SJSA1 (cell line): ENCODE measurements at regions not wholly inside any gene's neighbourhood (a gene's known extent, or its start where the extent isn't known, plus 50 kb on each side); places are given as distances from the start of the nearest gene placed in this dataset.

Experiments
- DNase-seq, 2 experiments: peaks; one replicate each; pipeline ENCODE4 v3.0.0-alpha.2; 2015 to 2020; ENCODE audit warnings: low spot score in 2 of 2, low read depth in 1 of 2
- H3K27ac ChIP-seq: fragments of 250-450 bp; sonication (Bioruptor Pico); 2 replicates; pipeline ENCODE4 v1.5.1; 2020; ENCODE audit warnings: mild to moderate bottlenecking, moderate library complexity
- H3K27me3 ChIP-seq: fragments of 250-450 bp; sonication (Bioruptor Pico); replicated peaks from 2 replicates; pipeline ENCODE4 v1.5.1; 2020; ENCODE audit warnings: mild to moderate bottlenecking, moderate library complexity
- H3K36me3 ChIP-seq: fragments of 250-450 bp; sonication (Bioruptor Pico); 2 replicates; pipeline ENCODE4 v1.5.1; 2020; ENCODE audit warnings: mild to moderate bottlenecking
- H3K4me1 ChIP-seq: fragments of 250-450 bp; sonication (Bioruptor Pico); replicated peaks from 2 replicates; pipeline ENCODE4 v1.6.1; 2021; ENCODE audit warnings: mild to moderate bottlenecking
- H3K4me3 ChIP-seq: fragments of 250-450 bp; sonication (Bioruptor Pico); 2 replicates; pipeline ENCODE4 v1.5.1; 2020; ENCODE audit warnings: mild to moderate bottlenecking
- H3K9me3 ChIP-seq: fragments of 250-450 bp; sonication (Bioruptor Pico); replicated peaks from 2 replicates; pipeline ENCODE4 v1.5.1; 2020; ENCODE audit warnings: mild to moderate bottlenecking

DNA sequence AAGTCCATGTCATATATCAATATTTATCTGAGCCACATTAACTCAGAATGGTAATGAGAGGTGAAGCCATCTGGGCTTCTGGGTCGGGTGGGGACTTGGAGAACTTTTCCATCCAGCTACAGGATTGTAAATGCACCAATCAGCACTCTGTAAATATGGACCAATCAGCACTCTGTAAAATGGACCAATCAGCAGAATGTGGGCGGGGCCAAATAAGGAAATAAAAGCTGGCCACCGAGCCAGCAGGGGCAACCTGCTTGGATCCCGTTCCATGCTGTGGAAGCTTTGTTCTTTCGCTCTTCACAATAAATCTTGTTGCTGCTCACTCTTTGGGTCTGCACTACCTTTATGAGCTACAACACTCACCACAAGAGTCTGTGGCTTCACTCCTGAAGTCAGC, 253.4 kb downstream of the JRKL start:
- Histone ChIP-seq H3K27ac (no peak overlapping the region), H3K4me1 (no peaks in the 10 kb centered on the region), H3K9me3 (no peaks in the 10 kb centered on the region), H3K27me3 (no peaks in the 10 kb centered on the region), H3K4me3 (no peak overlapping the region), H3K36me3 (no peaks in the 10 kb centered on the region)
- DNase-seq, result no peak

DNA sequence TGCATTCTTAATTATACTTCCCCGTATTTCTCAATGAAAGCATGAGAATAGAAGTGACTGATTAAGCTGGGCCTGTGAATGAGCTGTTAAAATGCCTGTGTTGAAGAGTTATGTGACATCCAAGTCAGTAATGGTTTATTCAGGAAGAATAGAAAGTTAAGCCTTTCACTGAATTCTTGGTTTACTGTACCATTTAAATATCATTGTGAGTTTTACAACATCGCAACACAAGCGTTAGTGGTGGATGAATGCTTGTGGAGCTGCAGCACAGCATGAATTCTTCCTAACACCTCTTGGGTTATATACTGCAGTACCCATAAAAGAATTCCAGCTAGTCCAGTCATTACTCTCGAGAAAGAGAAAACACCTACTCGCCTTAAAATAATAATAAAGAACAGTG, 257.8 kb downstream of the JRKL start:
- no peak overlapping the region for H3K27ac ChIP-seq
- H3K36me3 ChIP-seq, result no peaks in the 10 kb centered on the region

GRCh38 chr11:96648991-96649390, 259.2 kb downstream of the JRKL start:
- no peaks in the 10 kb centered on the region for H3K27me3 ChIP-seq
- H3K27ac ChIP-seq, result no peak overlapping the region
- H3K36me3 ChIP-seq, result no peaks in the 10 kb centered on the region
- H3K4me3 ChIP-seq, result no peak overlapping the region
- no peak for DNase-seq
- no peaks in the 10 kb centered on the region for H3K9me3 ChIP-seq
- no peaks in the 10 kb centered on the region for H3K4me1 ChIP-seq

More for the DNA sequence above, 257.8 kb downstream of the JRKL start:
- H3K4me1 ChIP-seq, result no peaks in the 10 kb centered on the region
- no peaks in the 10 kb centered on the region for H3K27me3 ChIP-seq
- DNase-seq, result no peak
- no peaks in the 10 kb centered on the region for H3K9me3 ChIP-seq
- H3K4me3 ChIP-seq, result no peak overlapping the region

- no peak for DNase-seq
- Histone ChIP-seq H3K4me3 (no peak overlapping the region), H3K36me3 (no peaks in the 10 kb centered on the region)
These were observed 262.7 kb downstream of the JRKL start for GRCh38 chr11:96652516-96652915.

GRCh38 chr11:96655474-96655873, 265.7 kb downstream of the JRKL start:
- H3K27me3 ChIP-seq, result no peaks in the 10 kb centered on the region
- no peak overlapping the region for H3K4me3 ChIP-seq
- H3K9me3 ChIP-seq, result no peaks in the 10 kb centered on the region
- H3K4me1 ChIP-seq, result no peaks in the 10 kb centered on the region
- no peak overlapping the region for H3K27ac ChIP-seq
- no peaks in the 10 kb centered on the region for H3K36me3 ChIP-seq
- no peak for DNase-seq

More at GRCh38 chr11:96652516-96652915, 262.7 kb downstream of the JRKL start:
- Histone ChIP-seq H3K4me1 (no peaks in the 10 kb centered on the region), H3K27ac (no peak overlapping the region), H3K9me3 (no peaks in the 10 kb centered on the region), H3K27me3 (no peaks in the 10 kb centered on the region)

- H3K4me3 ChIP-seq, result no peak overlapping the region
- DNase-seq, result no peak
- H3K27me3 ChIP-seq, result no peaks in the 10 kb centered on the region
- H3K9me3 ChIP-seq, result no peaks in the 10 kb centered on the region
- no peaks in the 10 kb centered on the region for H3K4me1 ChIP-seq
- no peak overlapping the region for H3K27ac ChIP-seq
- no peaks in the 10 kb centered on the region for H3K36me3 ChIP-seq
These were observed 268.6 kb downstream of the JRKL start for GRCh38 chr11:96658436-96658835.

DNA sequence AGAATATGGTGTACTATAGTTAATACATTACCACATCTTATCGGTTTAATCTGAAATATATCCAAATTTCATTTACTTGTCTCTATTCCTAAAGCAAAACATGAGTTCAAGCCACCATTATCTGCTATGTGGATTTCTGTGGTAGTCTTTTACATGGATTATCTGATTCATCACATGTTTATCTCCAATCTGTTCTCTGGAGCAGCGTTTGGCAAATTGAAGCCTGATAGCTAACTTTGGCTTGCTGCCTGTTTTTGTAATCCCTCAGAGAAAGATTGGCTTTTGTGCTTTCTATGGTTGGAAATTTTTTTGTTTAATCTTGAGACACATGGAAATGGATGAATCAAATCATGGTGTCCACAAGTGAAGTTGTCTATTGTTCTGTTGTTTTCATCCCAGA, 274.3 kb downstream of the JRKL start:
- DNase-seq, result no peak
- Histone ChIP-seq H3K36me3 (no peaks in the 10 kb centered on the region), H3K4me3 (no peak overlapping the region), H3K4me1 (no peaks in the 10 kb centered on the region), H3K27me3 (no peaks in the 10 kb centered on the region), H3K9me3 (no peaks in the 10 kb centered on the region), H3K27ac (no peak overlapping the region)

- Histone ChIP-seq H3K27me3 (no peaks in the 10 kb centered on the region), H3K4me1 (no peaks in the 10 kb centered on the region), H3K9me3 (no peaks in the 10 kb centered on the region), H3K4me3 (no peak overlapping the region), H3K36me3 (no peaks in the 10 kb centered on the region), H3K27ac (no peak overlapping the region)
- no peak for DNase-seq
These were observed 290.6 kb downstream of the JRKL start for GRCh38 chr11:96680211-96681018.

- H3K27ac ChIP-seq, result no peak overlapping the region
- H3K27me3 ChIP-seq, result no peaks in the 10 kb centered on the region
- H3K36me3 ChIP-seq, result no peaks in the 10 kb centered on the region
- no peaks in the 10 kb centered on the region for H3K9me3 ChIP-seq
- no peaks in the 10 kb centered on the region for H3K4me1 ChIP-seq
- DNase-seq, result no peak
- H3K4me3 ChIP-seq, result no peak overlapping the region
These were observed 291.4 kb downstream of the JRKL start for GRCh38 chr11:96681019-96681716.

- no peaks in the 10 kb centered on the region for H3K36me3 ChIP-seq
- H3K27ac ChIP-seq, result no peak overlapping the region
- H3K4me3 ChIP-seq, result no peak overlapping the region
- H3K4me1 ChIP-seq, result no peaks in the 10 kb centered on the region
- no peaks in the 10 kb centered on the region for H3K27me3 ChIP-seq
- no peak for DNase-seq
- H3K9me3 ChIP-seq, result no peaks in the 10 kb centered on the region
These were observed 304.5 kb downstream of the JRKL start for GRCh38 chr11:96694338-96694737.

- Histone ChIP-seq H3K27me3 (no peaks in the 10 kb centered on the region), H3K4me3 (no peak overlapping the region), H3K9me3 (no peaks in the 10 kb centered on the region), H3K4me1 (no peaks in the 10 kb centered on the region), H3K36me3 (no peaks in the 10 kb centered on the region), H3K27ac (no peak overlapping the region)
- DNase-seq, result no peak
These were observed 306.9 kb downstream of the JRKL start for GRCh38 chr11:96696731-96697130.

- Histone ChIP-seq H3K27me3 (no peaks in the 10 kb centered on the region), H3K36me3 (no peaks in the 10 kb centered on the region), H3K4me1 (no peaks in the 10 kb centered on the region), H3K27ac (no peak overlapping the region), H3K4me3 (no peak overlapping the region), H3K9me3 (no peaks in the 10 kb centered on the region)
- no peak for DNase-seq
These were observed 307.7 kb downstream of the JRKL start for GRCh38 chr11:96697466-96697865.

DNA sequence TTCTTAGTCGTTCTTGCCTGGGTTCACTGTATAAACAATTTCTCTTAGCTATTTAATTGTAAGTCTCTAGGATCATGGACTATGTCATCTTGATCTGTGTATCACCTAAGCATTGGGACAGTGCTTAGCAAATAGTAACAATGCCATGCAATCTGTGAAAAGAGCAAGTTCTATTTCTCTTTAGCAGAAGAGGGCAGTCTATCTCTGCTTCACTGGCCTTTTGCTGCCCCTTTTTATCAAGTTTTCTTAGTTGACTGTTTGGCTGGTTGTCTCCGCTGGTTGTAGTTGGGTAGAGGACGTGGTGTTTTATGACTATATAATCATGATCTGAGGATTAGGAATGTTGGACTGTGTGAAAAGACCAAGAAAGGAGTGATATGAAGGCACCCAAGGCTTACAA, 315.0 kb downstream of the JRKL start:
- no peaks in the 10 kb centered on the region for H3K36me3 ChIP-seq
- no peak overlapping the region for H3K4me3 ChIP-seq
- no peak for DNase-seq
- H3K9me3 ChIP-seq, result no peaks in the 10 kb centered on the region
- no peaks in the 10 kb centered on the region for H3K27me3 ChIP-seq
- no peaks in the 10 kb centered on the region for H3K4me1 ChIP-seq
- H3K27ac ChIP-seq, result no peak overlapping the region

GRCh38 chr11:96706761-96707160, 316.9 kb downstream of the JRKL start:
- Histone ChIP-seq H3K27me3 (no peaks in the 10 kb centered on the region), H3K9me3 (no peaks in the 10 kb centered on the region), H3K27ac (no peak overlapping the region), H3K36me3 (no peaks in the 10 kb centered on the region), H3K4me1 (no peaks in the 10 kb centered on the region), H3K4me3 (no peak overlapping the region)
- DNase-seq, result no peak
